ENCODE measurements at regions not wholly inside any gene's neighbourhood (a gene's known extent, or its start where the extent isn't known, plus 50 kb on each side); places are given as distances from the start of the nearest gene placed in this dataset.

DNA sequence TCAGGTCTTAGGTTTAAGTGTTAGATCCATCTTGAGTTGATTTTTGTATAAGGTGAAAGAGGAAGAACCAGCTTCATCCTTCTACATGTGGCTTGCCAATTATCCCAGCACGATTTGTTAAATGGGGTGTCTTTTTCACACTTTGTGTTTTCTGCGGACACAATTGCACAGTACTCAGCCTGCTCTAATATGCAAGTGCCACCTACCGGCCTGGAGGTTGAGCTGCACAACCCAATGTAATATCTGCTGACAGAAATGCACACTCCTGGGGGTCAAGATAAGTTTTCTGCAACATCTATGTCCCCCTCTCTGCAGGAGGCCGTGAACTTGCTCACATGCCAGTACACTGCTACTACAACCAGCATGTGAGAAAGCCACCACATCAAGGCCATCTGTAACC, 791.9 kb upstream of the ROBO1 start:
- DNase-seq: no peak

DNA sequence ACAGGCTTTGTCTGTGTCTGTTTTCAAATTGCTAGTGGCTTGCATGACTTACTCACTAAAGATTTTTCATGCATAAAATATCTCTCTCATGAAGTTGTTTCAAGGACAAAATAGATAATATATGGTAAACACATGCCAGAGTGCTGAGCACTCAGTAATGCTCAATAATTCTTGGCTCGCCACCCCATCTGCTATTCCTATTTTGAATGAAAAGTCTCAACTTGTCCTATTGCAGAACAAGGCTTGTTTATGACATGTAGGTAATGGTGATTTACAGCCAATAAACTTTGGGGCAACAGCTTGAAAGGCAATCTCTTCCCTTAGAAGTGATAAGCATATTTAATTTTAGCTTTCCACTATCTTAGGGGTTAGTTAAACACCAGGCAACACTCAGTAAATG, 789.0 kb upstream of the ROBO1 start:
- DNase-seq: no peak

DNA sequence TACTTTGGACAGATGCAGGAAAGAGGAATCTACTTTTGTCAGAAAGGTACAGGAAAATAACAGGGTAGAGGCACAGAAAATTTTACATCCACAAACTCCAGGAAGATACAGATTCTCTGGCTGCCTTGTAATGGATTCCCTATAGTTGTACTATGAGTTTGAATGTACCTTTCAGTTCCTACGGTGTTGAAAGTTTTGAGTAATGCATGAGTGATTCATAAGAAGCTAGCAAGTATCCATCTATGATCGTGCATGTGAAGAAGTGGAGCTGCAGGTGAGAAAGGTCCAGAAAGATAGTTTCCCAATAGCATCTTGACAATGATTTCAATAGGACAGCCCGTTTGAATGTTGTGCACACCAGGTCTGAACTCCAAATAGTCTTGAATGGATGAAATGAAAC, 786.5 kb upstream of the ROBO1 start:
- DNase-seq: no peak

DNA sequence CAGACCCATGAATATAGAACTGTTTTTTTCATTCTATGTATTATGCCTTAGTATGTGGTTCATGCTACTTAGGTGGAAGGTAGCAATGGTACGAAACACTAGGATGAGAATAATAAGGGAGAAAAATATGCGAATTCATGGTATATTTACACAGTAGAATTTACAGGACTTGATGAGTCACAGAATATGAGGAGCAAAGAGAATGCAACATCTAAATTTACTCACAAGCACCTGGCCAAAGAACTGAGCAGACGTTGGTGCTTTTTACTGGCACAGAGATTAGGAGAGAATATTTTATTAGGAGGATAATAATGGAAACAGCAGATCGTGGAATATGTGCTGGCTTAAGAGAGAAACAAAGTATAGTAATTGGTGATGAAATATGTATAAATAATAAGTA, 785.4 kb upstream of the ROBO1 start:
- no peak for DNase-seq

DNA sequence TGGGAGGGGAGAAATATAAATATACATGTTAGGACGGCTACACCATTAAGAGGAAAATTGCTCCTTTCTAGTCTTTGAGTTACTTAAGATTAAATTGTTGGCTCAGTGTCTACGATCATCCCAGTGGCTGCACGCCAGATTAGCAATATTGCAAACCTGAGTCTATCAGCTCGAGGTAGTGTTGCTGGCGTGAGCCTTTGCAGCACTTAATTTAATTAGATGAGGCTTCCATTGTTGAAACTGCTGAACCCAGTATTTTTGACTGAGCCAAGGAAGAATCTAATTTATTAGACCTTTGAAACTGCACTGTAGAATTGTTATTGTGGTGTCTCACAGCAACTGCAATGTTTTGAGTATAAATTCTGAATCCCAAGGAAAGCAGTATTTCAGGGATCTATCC, 782.4 kb upstream of the ROBO1 start:
- DNase-seq: no peak

DNA sequence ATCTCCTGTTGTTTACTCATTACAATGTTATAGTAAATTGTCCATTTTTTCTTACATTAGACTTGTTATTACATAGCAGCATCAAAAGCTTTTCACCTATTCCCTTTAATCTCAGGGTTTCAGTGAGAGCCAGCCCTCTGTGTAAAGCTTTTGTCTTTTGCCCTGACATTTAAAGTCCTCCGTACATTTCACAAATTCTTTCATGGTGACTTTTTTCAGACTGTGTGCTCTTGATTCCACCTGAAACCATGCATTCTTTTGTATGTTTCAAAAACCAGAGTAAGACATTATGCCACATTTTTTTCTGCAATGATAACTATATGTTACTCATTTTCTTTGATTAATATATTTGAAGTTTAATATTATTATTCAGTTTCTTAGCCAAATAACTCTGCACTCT, 781.4 kb upstream of the ROBO1 start:
- no peak for DNase-seq

DNA sequence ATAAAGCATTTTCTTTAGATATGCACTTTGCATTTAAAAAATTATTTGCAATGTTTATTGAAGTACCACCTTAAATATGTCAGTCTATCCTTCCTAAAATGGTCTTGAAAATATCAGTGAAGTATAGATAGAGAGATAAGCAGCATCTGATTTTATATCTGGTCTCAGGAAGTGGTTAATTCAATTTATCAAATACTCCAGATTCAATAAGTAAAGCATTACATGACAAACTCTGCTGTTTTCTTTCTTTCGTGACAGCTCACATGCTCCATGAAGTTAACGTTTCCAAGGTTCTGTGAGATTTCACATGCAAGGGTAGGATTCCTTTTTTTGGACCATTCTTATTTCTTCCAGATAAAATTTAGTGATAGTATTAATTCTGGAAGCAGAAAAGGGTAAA, 775.4 kb upstream of the ROBO1 start:
- no peak for DNase-seq

DNA sequence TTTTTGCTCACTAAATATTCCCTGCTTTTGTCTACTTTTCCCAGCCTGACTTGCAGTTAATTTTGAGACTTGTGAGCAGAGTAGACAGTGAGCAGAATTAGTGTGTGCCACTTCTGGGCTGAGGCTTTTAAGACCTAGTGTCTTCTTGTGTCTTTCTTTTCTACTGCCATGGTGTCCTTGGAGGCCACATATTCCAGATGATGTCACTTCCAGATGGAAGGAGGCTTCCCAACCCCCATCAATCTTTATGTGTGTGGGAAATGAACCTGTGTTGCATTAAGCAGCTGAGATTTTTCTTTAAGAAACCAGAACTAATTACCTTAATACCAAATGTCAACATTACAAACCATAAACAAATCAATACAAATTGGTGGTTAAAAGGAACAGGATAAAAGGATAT, 774.7 kb upstream of the ROBO1 start:
- DNase-seq: no peak

DNA sequence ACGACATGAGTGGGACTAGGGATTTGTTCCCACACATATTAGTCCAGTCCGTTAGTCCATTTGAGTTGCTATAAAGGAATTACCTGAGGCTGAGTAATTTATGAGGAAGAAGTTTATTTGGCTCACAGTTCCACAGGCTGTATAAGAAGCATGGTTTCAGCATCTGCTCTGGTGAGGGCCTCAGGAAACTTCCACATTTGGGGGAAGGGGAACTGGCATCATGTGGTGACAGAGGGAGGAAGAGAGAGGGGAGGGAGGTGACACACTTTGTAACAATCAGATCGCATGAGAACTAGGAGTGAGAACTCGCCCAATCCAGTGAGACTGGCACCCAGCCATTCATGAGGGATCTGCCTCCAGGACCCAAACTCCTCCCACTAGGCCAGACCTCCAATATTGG, 769.9 kb upstream of the ROBO1 start:
- DNase-seq: no peak

DNA sequence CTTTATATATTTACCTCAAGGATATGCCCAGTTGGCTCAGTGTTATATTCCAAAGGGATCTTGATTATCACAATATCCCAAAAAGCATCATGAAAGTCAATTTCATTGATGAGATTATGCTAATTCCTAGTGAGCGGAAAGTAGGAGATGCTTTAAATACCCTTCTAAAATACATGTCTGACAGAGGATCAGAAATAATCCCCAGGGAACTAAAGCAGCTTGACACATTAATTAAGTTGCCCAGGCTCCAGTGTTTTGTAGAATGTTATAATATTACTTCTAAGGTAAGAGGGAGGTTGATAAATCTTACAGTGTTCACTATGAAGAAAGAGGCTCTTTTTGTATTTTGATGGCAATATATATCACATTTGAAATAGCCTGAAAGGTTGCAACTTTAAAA, 767.5 kb upstream of the ROBO1 start:
- DNase-seq: no peak

DNA sequence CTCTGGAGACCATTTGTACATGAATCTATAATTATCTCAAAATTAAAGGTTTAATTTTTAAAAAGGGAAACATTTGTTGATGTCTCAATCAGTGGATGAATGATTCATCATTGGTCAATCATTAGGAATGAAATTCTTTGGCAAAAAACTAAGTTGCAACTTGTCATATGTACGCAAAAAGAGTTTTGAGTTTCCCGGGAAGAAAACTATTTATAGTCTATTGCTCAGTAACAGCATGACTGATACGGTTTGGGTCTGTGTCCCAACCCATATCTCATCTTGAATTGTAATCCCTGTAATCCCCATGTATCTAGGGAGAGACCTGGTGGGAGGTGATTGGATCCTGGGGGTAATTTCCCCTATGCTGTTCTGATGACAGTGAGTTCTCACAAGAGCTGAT, 765.8 kb upstream of the ROBO1 start:
- DNase-seq: no peak

DNA sequence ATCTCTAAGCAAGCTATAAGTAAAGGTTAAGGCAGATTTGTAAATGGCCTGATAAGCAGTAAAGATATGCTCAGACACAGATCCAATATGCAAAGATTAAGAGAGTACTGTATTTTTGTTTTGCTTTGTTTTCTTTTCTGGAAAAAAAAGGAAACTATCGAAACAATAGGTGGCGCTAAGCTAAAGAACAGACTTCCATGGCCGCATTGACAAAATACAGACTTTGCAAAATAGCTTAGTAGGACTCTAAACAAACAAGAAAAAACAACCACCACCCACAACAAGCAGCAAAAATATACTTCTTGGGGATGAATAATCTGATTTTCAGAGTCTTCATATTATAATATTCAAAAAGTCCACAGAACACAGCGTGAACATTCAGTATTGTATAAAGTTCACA, 758.4 kb upstream of the ROBO1 start:
- no peak for DNase-seq

DNA sequence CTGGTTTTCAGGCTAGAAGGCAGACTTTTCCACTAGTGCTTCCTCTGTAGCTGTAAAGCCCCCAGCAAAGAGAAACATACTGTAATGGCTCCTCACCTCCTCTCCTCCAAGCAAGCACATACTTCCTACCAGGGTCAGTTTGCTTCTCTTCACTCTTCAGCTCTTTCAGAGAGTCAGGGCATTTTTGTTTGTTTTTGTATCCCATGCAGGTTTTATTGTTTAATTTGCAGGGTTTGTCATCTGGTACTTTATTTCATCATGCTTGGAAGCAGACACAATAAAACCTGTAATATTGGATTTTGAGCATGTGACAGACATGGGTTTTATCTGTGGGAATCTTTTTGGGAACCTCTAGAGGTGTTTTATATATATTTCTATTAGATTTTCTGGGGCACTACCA, 753.3 kb upstream of the ROBO1 start:
- no peak for DNase-seq

DNA sequence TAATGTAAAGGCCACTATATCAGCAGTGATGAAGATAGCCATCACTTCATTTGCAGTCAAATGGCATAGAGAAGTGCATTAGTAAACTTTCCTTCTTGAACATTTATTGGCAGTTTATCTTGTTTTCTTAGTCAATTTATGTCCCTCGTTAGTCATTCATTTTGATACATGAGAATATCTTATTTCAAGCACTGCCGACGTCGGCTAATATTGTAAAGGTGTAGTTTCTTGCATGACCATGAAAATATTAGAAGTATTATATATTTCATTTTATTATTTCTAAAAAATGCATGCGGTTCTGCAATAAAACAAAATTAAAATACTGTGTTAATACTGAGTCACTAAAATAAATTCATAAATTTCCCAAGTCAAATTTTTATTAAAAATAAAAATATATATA, 751.6 kb upstream of the ROBO1 start:
- no peak for DNase-seq

DNA sequence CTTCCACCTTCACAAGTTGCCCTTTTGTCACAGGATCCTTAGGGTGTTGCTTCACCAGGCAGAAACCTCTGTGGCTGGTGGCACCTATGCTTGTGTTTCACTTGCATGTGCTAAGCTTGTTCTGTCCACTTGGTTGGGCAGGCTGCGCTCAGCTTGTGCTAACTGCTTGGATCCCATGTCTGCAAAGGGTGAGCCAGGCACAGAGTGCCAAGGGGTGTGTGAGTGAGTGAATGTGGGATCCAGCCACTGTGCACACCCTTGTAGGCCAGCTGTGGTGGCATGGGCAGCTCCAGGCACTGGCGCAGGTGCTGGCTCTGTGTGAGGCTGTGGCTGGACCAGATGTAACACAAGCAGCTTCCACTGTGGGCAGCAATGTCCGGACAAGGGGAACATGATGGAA, 728.7 kb upstream of the ROBO1 start:
- no peak for DNase-seq

DNA sequence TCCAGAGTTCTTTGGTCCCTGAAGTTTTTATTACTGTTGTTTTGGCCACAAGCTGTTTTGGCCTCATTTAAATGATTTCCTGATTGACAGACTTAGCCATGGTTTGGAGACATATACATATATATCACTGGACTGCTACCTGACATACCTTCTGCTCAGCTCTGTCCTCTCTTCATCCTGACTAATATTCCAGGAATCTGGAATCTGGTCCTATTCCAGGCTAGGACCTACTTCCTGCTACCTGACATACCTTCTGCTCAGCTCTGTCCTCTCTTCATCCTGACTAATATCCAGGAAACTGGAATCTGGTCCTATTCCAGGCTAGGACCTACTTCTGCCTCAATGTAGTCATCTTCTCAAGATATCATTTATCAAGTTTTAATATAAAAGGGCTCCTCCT, 724.4 kb upstream of the ROBO1 start:
- DNase-seq: no peak

DNA sequence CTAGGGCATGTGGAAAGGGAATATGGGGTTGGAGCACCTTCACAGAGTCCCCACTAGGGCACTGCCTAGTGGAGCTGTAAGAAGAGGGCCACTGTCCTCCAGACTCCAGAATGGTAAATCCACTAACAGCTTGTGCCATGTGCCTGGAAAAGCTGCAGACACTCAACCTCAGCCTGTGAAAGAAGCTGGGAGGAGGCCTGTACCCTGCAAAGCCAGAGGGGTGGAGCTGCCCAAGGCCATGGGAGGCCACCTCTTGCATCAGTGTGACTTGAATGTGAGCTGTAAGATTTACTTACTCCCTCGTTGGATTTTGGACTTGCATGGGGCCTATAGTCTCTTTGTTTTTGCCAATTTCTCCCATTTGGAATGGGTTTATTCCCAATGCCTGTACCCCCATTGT, 705.2 kb upstream of the ROBO1 start:
- no peak for DNase-seq

DNA sequence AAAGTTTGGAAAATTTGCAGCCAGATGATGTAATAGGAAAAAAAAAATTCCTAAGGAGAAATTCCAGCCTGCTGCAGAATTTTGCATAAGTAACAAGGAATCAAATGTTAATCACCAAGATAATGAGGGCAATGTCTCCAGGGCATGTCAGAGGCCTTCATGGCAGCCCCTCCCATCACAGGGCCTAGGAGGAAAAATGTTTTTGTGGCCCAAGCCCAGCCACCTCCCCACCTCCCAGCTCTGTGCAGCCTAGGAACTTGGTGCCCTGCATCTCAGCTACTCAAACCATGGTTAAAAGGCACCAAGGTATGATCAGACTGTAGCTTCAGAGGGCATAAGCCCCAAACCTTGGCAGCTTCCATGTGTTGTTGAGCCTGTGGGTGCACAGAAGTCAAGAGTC, 704.7 kb upstream of the ROBO1 start:
- no peak for DNase-seq

DNA sequence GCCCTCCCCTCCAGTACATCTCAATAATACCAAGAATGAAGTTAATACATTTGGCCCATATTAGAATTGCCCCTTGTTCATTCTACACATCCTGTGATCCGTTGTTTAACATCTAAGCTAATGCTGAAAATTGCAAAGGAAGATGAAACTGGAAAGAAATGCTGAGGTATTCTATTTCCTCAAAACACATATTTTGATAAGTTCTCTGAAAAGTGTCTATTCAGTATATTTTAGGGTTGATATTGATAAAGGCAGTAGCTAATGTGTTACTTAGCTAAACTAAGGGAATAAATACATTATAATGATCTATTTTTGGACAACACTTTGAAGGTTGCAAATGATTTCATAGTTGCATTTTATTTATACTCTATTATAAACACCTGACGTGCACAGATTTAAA, 702.6 kb upstream of the ROBO1 start:
- no peak for DNase-seq

DNA sequence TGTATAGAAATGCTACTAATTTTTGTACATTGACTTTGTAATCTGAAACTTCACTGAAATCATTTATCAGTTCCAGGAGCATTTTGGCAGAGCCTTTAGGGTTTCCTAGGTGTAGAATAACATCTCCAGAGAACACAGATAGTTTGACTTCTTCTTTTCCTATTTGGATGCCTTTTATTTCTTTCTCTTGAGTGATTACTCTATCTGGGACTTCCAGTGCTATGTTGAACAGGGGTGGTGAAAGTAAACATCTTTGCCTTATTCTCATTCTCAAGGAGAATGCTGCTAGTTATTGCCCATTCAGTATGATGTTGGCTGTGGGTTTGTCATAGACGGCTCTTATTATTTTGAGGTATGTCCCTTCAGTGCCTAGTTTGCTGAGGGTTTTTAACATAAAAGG, 697.9 kb upstream of the ROBO1 start:
- no peak for DNase-seq

DNA sequence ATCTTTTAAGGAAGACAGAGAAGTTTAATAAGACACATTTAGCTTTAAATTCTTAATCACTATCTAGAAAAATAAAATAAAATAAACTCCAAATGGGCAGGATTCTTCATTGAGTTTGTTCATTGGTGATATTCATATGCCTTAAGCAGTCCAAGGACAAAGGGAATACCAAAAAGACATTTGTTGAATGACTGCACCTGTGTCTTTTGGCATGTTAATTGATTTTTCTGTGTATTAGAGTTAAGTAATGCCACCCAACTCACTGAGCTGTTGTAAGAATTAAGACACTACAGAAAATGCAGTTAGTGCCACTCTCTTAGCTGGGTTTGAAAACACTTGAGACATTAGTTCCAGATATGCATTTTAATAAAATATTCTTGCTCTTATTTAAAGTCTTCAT, 683.6 kb upstream of the ROBO1 start:
- no peak for DNase-seq

DNA sequence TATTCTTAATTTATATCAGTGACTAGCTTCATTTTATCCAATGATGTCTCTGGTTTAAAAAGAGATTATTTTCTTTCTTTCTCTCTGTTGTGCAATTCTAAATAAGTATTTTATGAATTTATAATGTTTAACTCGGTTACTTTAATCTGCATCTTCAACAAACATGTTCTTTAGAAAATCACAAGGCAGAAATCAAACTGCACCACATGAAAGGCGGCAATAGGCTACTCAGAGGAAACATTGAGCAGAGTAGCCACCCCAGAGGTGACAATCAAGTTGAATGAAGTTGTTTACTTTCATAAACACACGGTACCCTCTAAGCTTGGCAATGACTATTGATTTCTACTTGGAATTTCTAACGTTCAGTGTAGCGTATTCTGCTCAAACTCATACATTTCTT, 677.8 kb upstream of the ROBO1 start:
- DNase-seq: no peak

DNA sequence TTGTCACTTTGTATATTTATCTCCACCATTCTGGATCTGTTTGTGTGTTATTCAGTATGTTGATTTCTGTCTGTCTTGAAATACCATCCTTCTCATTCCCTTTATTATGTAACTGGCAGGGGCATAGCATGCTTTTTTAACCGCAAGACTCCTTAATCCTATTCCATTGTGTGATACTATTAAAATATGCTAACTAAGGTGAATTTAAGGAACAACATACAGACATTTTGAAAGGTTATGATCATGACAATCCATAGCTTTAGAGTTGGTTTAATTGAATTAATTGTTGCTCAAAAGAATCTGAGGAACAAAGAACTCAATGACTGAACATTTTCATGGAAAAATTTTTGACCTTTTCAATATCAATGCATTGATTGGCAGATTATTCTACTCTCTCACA, 677.3 kb upstream of the ROBO1 start:
- DNase-seq: no peak

DNA sequence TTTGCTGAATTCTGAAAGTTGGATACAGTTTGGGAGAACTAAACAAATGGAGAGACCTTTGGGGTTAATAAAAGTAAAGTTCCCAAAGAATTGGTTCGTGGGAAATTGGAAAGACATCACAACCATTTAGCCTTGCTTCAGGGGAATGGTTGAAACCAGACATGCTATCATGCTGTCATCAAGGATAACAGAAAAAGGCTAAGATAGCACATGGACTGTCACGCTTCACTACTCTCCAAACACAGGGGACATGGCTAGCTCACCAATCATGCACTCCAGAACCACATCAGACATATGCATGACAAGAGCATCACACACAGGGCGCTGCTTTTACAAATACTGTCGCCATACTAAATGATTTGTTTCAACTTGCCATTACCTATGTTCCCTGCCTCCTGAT, 671.7 kb upstream of the ROBO1 start:
- no peak for DNase-seq

DNA sequence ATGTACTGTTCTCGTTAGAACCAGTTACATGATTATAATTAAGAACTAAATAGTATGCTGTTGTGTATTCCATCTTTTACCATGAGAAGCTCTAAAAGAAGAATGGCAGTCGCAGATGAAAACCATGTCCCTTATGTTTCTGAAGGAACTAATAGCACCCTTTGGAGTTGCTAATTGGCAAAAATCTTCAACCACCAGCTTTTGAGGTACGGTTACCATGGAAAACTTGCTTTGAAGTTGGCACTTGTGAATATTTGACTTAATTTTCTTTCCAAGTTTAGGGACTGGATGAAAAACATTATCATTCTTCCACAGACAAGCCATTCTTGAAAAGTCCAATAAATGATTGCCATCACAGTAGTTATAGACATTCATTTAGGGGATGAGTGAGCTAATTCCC, 666.6 kb upstream of the ROBO1 start:
- DNase-seq: no peak

DNA sequence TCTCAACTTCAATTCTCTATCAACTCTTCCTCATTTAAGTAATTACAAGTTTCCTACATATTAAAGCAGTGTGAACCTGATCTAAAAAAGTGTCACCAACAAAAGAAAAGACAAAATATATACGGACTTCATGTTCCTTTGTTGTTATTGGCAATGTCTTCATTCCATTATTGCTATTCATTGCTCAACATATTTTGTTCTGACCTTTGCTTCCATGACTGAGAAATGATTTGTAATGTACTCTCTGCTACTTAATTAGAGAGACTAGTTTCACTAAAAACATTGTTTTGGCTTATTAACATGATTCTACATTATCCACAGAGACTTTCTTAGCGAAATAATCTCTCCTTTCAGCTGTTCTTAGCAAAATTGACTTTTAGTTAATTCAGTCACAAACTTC, 657.2 kb upstream of the ROBO1 start:
- no peak for DNase-seq

Data from NCI-H1092 (cell line).